WTC11 (cell line): ENCODE measurements at regions not wholly inside any gene's neighbourhood (a gene's known extent, or its start where the extent isn't known, plus 50 kb on each side); places are given as distances from the start of the nearest gene placed in this dataset.

ENCODE experiments used
- CTCF ChIP-seq: fragments of 200-600 bp; IDR thresholded peaks from 2 replicates; pipeline ENCODE4 v1.8.0; 2022; ENCODE audit warnings: antibody characterized with exemption
- SP1 ChIP-seq: sonication (generic); formaldehyde crosslinking; conservative IDR thresholded peaks from 2 replicates; pipeline ENCODE4 v1.8.1; 2022; ENCODE audit warnings: missing genetic modification reagents
- TF ChIP-seq, protein P1 (sequence below): sonication (generic); formaldehyde crosslinking; conservative IDR thresholded peaks from 2 replicates; pipeline ENCODE4 v1.8.1; 2022; ENCODE audit warnings: mild to moderate bottlenecking, missing genetic modification reagents

DNA sequence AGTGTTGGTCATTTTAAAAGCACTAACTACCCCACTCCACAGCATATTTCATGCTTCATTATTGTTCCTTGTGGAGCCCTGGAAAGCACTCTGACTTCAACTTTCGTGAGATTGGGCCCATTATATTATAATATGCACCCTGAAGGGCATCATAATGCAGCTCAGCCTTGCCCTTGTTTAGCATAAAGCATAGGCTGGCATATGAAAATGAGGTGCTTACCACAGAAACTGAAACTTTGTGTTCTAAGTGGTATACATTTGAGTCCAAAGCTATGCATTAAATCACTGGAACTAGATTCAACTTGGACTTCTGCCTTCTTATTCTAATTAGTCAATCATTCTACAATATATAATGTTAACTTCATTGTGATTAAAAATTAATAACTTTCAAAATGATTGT lies 1027.9 kb downstream of the STIM2 start:
- TF ChIP-seq SP1 (CRISPR knock-in tag), result no peak
- TF ChIP-seq, protein P1, sequence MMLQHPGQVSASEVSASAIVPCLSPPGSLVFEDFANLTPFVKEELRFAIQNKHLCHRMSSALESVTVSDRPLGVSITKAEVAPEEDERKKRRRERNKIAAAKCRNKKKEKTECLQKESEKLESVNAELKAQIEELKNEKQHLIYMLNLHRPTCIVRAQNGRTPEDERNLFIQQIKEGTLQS (CRISPR knock-in tag), result no peak
- no peak for TF ChIP-seq CTCF
